Activated CD4-positive, alpha-beta T cell treated with anti-CD3 and anti-CD28 coated beads, Interleukin-10, Interleukin-2, amounts not matched to agents 100 ng/mL and 50 ng/mL, durations not matched to agents 16 hours and 8 hours (primary cell): ENCODE measurements at regions not wholly inside any gene's neighbourhood (a gene's known extent, or its start where the extent isn't known, plus 50 kb on each side); places are given as distances from the start of the nearest gene placed in this dataset.

ENCODE experiments used
- DNase-seq: peaks from one replicate; pipeline ENCODE4 v3.0.0-alpha.2; 2020

- DNase-seq, result no peak
Measured at GRCh38 chr6:21824431-21825177, 231.1 kb downstream of the SOX4 start.

GRCh38 chr6:21826023-21826422, 232.5 kb downstream of the SOX4 start:
- no peak for DNase-seq

GRCh38 chr6:21826904-21827303, 233.4 kb downstream of the SOX4 start:
- DNase-seq, result no peak

GRCh38 chr6:21827425-21828202, 234.1 kb downstream of the SOX4 start:
- DNase-seq, result no peak

GRCh38 chr6:21828704-21829103, 235.2 kb downstream of the SOX4 start:
- DNase-seq, result no peak

GRCh38 chr6:21829126-21829525, 235.6 kb downstream of the SOX4 start:
- DNase-seq, result no peak

- no peak for DNase-seq
Measured at GRCh38 chr6:21831521-21832291, 238.2 kb downstream of the SOX4 start.

- no peak for DNase-seq
Measured at GRCh38 chr6:21836277-21836676, 242.7 kb downstream of the SOX4 start.

- DNase-seq, result no peak
Measured at GRCh38 chr6:21836772-21837425, 243.3 kb downstream of the SOX4 start.

GRCh38 chr6:21840428-21840827, 246.9 kb downstream of the SOX4 start:
- no peak for DNase-seq

- DNase-seq, result no peak
Measured at GRCh38 chr6:21842875-21843645, 249.5 kb downstream of the SOX4 start.

GRCh38 chr6:21844120-21844917, 250.8 kb downstream of the SOX4 start:
- no peak for DNase-seq

- no peak for DNase-seq
Measured at GRCh38 chr6:21845018-21845417, 251.5 kb downstream of the SOX4 start.

- no peak for DNase-seq
Measured at GRCh38 chr6:21845439-21846140, 252.0 kb downstream of the SOX4 start.

- peak; percentile 25 for DNase-seq
Measured at GRCh38 chr6:21846541-21847451, 253.2 kb downstream of the SOX4 start.

- no peak for DNase-seq
Measured at GRCh38 chr6:21847711-21848480, 254.3 kb downstream of the SOX4 start.

GRCh38 chr6:21850691-21851090, 257.1 kb downstream of the SOX4 start:
- DNase-seq, result no peak

GRCh38 chr6:21855811-21856455, 262.4 kb downstream of the SOX4 start:
- no peak for DNase-seq
